AG09319 (cell line): ENCODE measurements at regions not wholly inside any gene's neighbourhood (a gene's known extent, or its start where the extent isn't known, plus 50 kb on each side); places are given as distances from the start of the nearest gene placed in this dataset.

Source experiments
- DNase-seq: peaks from one replicate; pipeline ENCODE4 v3.0.0-alpha.2; 2010; ENCODE audit warnings: low read depth; ENCODE audit errors: extremely low read depth
- CTCF ChIP-seq: IDR thresholded peaks from 2 replicates; pipeline ENCODE4 v1.5.1; 2011; ENCODE audit warnings: low read depth, mild to moderate bottlenecking, inconsistent platforms, low read length, moderate library complexity

- TF ChIP-seq CTCF = no peak
- DNase-seq = no peak
Measured at GRCh38 chr2:183592271-183592670, 468.0 kb downstream of the NUP35 start.

GRCh38 chr2:183594150-183594549 is 469.9 kb downstream of the NUP35 start:
- DNase-seq = no peak
- TF ChIP-seq CTCF = no peak

GRCh38 chr2:183597841-183598240 is 473.6 kb downstream of the NUP35 start:
- TF ChIP-seq CTCF = no peak
- no peak for DNase-seq

- DNase-seq = no peak
- no peak for TF ChIP-seq CTCF
Measured at GRCh38 chr2:183604065-183604464, 479.8 kb downstream of the NUP35 start.

- DNase-seq = no peak
- TF ChIP-seq CTCF = no peak
Measured at GRCh38 chr2:183605440-183605839, 481.2 kb downstream of the NUP35 start.

- DNase-seq = no peak
- no peak for TF ChIP-seq CTCF
Measured at GRCh38 chr2:183606022-183606717, 481.9 kb downstream of the NUP35 start.

- TF ChIP-seq CTCF = no peak
- no peak for DNase-seq
Measured at GRCh38 chr2:183606718-183607085, 482.5 kb downstream of the NUP35 start.
